Iris pigment epithelial cell (primary cell): ENCODE measurements at regions not wholly inside any gene's neighbourhood (a gene's known extent, or its start where the extent isn't known, plus 50 kb on each side); places are given as distances from the start of the nearest gene placed in this dataset.
"Not testable (repeated sequence)": the region's sequence is repeated elsewhere in the genome, so short reads cannot be mapped to it uniquely, and the experiment has no call there.

ENCODE experiments used
- DNase-seq: peaks from one replicate; pipeline ENCODE4 v3.0.0-alpha.2; 2011; ENCODE audit warnings: low read depth

GRCh38 chr19:32038021-32038920 is 307.1 kb upstream of the ZNF507 start:
- no peak for DNase-seq

- DNase-seq: no peak
These were observed 306.4 kb upstream of the ZNF507 start for GRCh38 chr19:32038961-32039360.

GRCh38 chr19:32039440-32039839 is 306.0 kb upstream of the ZNF507 start:
- DNase-seq: no peak

GRCh38 chr19:32040236-32040635 is 305.2 kb upstream of the ZNF507 start:
- no peak for DNase-seq

GRCh38 chr19:32041681-32042292 is 303.6 kb upstream of the ZNF507 start:
- peak; percentile 21 for DNase-seq

GRCh38 chr19:32047788-32048187 is 297.6 kb upstream of the ZNF507 start:
- DNase-seq: no peak

- DNase-seq: no peak
These were observed 292.0 kb upstream of the ZNF507 start for GRCh38 chr19:32053376-32053775.

- DNase-seq: no peak
These were observed 291.5 kb upstream of the ZNF507 start for GRCh38 chr19:32053861-32054260.

- no peak for DNase-seq
These were observed 287.3 kb upstream of the ZNF507 start for GRCh38 chr19:32058131-32058530.

GRCh38 chr19:32061315-32061714 is 284.1 kb upstream of the ZNF507 start:
- DNase-seq: no peak

GRCh38 chr19:32063601-32064000 is 281.8 kb upstream of the ZNF507 start:
- DNase-seq: no peak

GRCh38 chr19:32066056-32066455 is 279.4 kb upstream of the ZNF507 start:
- DNase-seq: no peak

GRCh38 chr19:32067685-32068084 is 277.7 kb upstream of the ZNF507 start:
- DNase-seq: no peak

- DNase-seq: no peak
These were observed 276.6 kb upstream of the ZNF507 start for GRCh38 chr19:32068793-32069192.

GRCh38 chr19:32070101-32070500 is 275.3 kb upstream of the ZNF507 start:
- no peak for DNase-seq

- no peak for DNase-seq
These were observed 263.4 kb upstream of the ZNF507 start for GRCh38 chr19:32082028-32082427.

GRCh38 chr19:32084756-32085363 is 260.6 kb upstream of the ZNF507 start:
- DNase-seq: not testable (repeated sequence)

- DNase-seq: no peak
These were observed 254.2 kb upstream of the ZNF507 start for GRCh38 chr19:32091241-32091640.

GRCh38 chr19:32097011-32097410 is 248.4 kb upstream of the ZNF507 start:
- no peak for DNase-seq

GRCh38 chr19:32097620-32098019 is 247.8 kb upstream of the ZNF507 start:
- no peak for DNase-seq

- no peak for DNase-seq
These were observed 246.4 kb upstream of the ZNF507 start for GRCh38 chr19:32098968-32099367.

- DNase-seq: no peak
These were observed 244.2 kb upstream of the ZNF507 start for GRCh38 chr19:32101206-32101605.

- no peak for DNase-seq
These were observed 241.9 kb upstream of the ZNF507 start for GRCh38 chr19:32103541-32103940.
